GM12873 (cell line): ENCODE measurements at regions not wholly inside any gene's neighbourhood (a gene's known extent, or its start where the extent isn't known, plus 50 kb on each side); places are given as distances from the start of the nearest gene placed in this dataset.

Source experiments
- CTCF ChIP-seq: IDR thresholded peaks from 2 replicates; pipeline ENCODE4 v1.5.1; 2012; ENCODE audit warnings: low read depth, mild to moderate bottlenecking, moderate library complexity, low read length, control low read depth; ENCODE audit not compliant: insufficient read depth; ENCODE audit errors: missing control alignments

DNA sequence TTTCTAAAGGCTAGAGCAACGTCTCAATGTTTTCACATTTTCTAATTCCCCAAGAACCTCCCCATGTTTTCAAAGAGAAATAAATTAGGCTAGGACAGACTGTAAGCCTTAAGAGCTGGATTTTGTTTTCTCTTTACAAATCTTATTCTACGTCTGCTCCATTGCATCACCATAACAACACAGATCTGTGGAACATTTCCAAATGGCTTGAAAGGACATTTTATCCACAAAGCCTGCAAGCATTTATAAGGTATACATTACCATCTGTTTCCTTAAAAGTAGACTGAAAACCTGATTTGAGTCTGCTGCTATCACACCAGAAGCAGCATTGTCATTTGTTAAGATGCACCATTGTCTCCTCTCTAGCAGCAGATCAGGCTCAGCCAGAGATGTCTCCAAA is 115.3 kb upstream of the PLEKHA5 start:
- no peak for TF ChIP-seq CTCF

DNA sequence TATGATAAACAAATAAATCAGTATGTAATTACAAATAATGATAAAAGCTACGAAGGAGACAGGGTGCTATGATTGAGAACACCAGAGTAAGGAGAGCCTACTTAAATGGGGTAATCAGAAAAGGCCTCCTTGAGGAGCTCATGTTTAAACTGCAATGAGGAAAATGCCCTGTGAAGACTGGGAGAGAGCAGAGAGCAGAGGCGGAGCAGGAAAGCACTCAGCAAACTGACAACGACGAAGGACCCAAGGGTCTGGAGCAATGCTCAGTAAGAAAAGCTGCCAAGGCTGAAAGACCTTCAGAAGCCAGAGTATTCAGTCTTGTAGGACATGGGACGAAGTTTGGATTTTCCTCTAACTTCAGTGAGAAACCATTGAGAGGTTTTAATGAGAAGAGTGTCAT is 114.2 kb upstream of the PLEKHA5 start:
- no peak for TF ChIP-seq CTCF

DNA sequence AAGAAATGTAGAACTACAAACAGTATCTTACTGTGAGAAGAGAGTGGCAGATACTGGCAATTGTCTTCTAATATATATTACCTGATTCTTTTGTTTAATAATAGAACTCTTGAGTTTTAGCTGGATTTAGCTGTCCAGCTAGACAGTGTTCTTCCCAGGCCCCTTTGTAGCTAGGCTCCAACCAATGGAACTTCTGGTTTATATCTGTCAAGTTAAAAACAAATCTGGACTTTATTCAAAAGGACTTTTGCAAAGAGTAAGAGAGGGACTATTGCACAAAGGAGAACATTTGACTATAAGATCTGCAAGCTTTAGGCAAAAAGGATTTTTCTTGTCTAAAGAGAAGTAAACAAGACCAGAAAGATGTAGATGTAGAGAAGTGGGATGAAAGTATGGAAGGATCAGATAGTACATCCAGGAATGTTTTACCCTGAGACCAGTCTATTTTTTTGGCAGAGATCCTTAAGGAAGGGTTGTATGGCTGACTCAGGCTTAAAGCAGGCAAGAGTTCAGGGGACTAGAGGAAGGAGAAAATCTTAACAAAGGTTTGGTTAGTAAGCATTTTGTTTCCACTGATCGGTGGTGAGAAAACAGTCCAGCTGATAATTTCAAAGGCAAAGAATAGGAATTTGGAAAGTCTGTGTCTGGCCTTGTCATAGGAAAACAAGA is 111.1 kb upstream of the PLEKHA5 start:
- no peak for TF ChIP-seq CTCF

DNA sequence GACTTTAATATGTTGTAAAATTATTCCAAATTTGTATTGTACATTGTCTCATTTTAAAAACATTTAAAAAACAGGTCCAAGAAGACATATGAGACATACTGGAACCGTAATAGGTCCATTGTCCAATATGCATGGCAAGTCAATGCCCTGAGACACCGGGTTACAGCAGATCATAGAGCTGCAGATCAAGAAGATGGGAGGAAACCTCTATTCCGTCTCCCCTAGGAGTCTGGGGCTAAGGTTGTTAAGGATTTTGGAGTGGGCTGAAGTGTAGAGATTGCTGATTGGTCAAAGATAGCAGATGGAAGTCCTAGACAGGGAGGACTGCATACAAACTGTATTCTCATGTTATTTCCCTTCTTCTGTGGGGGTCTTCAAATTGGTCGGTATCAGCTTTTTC is 108.3 kb upstream of the PLEKHA5 start:
- no peak for TF ChIP-seq CTCF

DNA sequence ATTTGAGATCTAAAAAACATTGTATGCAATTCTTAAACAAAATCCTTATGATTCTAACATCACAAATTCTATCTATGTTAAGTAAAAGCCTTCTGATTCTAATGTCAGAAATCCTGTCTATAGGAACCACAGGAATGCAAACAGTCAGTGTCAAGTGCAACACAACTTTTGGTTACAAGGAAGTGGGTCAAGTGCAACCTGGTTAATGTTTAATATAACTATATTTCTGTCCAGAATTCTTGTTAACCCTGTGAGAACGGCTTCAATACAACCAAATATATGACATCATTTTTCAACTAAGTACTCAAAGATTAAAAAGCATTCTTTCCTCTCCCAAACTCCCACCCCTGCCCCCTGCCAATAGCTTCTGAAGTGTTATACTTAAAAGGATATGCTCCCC is 107.9 kb upstream of the PLEKHA5 start:
- no peak for TF ChIP-seq CTCF

DNA sequence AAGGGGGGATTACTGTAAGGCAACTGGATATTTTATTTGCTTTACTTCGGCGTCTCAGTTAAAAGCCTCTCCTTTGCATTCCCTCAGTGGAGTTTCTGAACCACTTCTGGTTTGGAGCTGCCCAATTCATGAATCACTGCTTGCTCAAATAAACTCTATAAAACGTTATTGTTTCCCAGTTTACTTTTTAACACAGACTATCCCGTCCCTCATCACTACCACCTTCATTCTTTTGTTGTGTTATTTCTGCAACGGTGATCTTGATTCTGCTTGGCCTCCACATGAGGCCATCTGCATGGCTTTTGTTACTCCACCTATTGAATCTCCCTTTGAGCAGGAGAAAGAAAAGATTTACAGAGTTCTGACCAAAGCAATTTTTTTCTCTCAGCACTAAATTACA is 104.0 kb upstream of the PLEKHA5 start:
- no peak for TF ChIP-seq CTCF

GRCh38 chr12:19026034-19026433 is 103.5 kb upstream of the PLEKHA5 start:
- no peak for TF ChIP-seq CTCF
